ENCODE measurements at regions not wholly inside any gene's neighbourhood (a gene's known extent, or its start where the extent isn't known, plus 50 kb on each side); places are given as distances from the start of the nearest gene placed in this dataset.

- H3K9ac ChIP-seq, result no peak overlapping the region
- no peaks in the 10 kb centered on the region for H3K79me2 ChIP-seq (ENCODE audit: insufficient read depth)
- H2AFZ ChIP-seq, result no peak overlapping the region
- no peak for DNase-seq
- H3K4me2 ChIP-seq (ENCODE audit: unreplicated experiment), result no peak overlapping the region
- no peak for TF ChIP-seq EZH2phosphoT487 (IDR thresholded peaks at IDR 0.05; ENCODE audit: insufficient read depth, low read depth)
- no peak for TF ChIP-seq EZH2 (IDR thresholded peaks at IDR 0.05; ENCODE audit: insufficient read depth, poor library complexity, severe bottlenecking)
- WGBS, 2 experiments (ENCODE audit: low coverage in 1 of 2, low lambda C conversion rate in 2 of 2, missing lambda C conversion rate in 2 of 2), result 14 to 18% methylated on average over 3 of the region's 3 CpGs
- no peaks in the 10 kb centered on the region for H3K4me1 ChIP-seq (ENCODE audit: insufficient read depth)
- H3F3A ChIP-seq (ENCODE audit: insufficient read depth), result no peaks in the 10 kb centered on the region
- no peaks in the 10 kb centered on the region for H4K20me1 ChIP-seq (ENCODE audit: insufficient read depth)
- no peak overlapping the region for H3K4me3 ChIP-seq
- no peaks in the 10 kb centered on the region for H3K36me3 ChIP-seq (ENCODE audit: low read depth)
- in situ Hi-C loops (cut with MboI), result no loop called here
- H3K9me2 ChIP-seq (ENCODE audit: insufficient read depth), result no peaks in the 10 kb centered on the region
- peaks cover 3% of the 10 kb centered on the region for H3K9me3 ChIP-seq (ENCODE audit: low read depth)
- H3K27me3 ChIP-seq (replicated peaks; ENCODE audit: insufficient read depth), result no peaks in the 10 kb centered on the region
- no peak overlapping the region for H3K27ac ChIP-seq
Observed at GRCh38 chr2:167794554-167795255, 452.7 kb downstream of the STK39 start.

GRCh38 chr2:167793725-167794124 is 453.7 kb downstream of the STK39 start:
- in situ Hi-C loops (cut with MboI), result no loop called here
- no peaks in the 10 kb centered on the region for H3K27me3 ChIP-seq (replicated peaks; ENCODE audit: insufficient read depth)

GRCh38 chr2:167792126-167792525 is 455.3 kb downstream of the STK39 start:
- WGBS, 2 experiments (ENCODE audit: low coverage in 1 of 2, low lambda C conversion rate in 2 of 2, missing lambda C conversion rate in 2 of 2), result 63 to 75% methylated on average over 1 of the region's 1 CpG
- Histone ChIP-seq H3K4me3 (no peak overlapping the region), H3F3A (ENCODE audit: insufficient read depth) (no peaks in the 10 kb centered on the region), H3K36me3 (ENCODE audit: low read depth) (no peaks in the 10 kb centered on the region), H3K4me2 (ENCODE audit: unreplicated experiment) (no peak overlapping the region), H4K20me1 (ENCODE audit: insufficient read depth) (no peaks in the 10 kb centered on the region), H3K27me3 (replicated peaks; ENCODE audit: insufficient read depth) (no peaks in the 10 kb centered on the region), H3K4me1 (ENCODE audit: insufficient read depth) (no peaks in the 10 kb centered on the region), H3K9me3 (ENCODE audit: low read depth) (peaks cover 3% of the 10 kb centered on the region), H2AFZ (no peak overlapping the region), H3K9ac (no peak overlapping the region), H3K27ac (no peak overlapping the region), H3K79me2 (ENCODE audit: insufficient read depth) (no peaks in the 10 kb centered on the region), H3K9me2 (ENCODE audit: insufficient read depth) (no peaks in the 10 kb centered on the region)
- no peak for DNase-seq
- no peak for TF ChIP-seq EZH2phosphoT487 (IDR thresholded peaks at IDR 0.05; ENCODE audit: insufficient read depth, low read depth)
- TF ChIP-seq EZH2 (IDR thresholded peaks at IDR 0.05; ENCODE audit: insufficient read depth, poor library complexity, severe bottlenecking), result no peak
- in situ Hi-C loops (cut with MboI), result no loop called here

More at GRCh38 chr2:167793725-167794124, 453.7 kb downstream of the STK39 start:
- no peaks in the 10 kb centered on the region for H3K36me3 ChIP-seq (ENCODE audit: low read depth)
- H3F3A ChIP-seq (ENCODE audit: insufficient read depth), result no peaks in the 10 kb centered on the region
- H3K4me2 ChIP-seq (ENCODE audit: unreplicated experiment), result no peak overlapping the region
- no peaks in the 10 kb centered on the region for H3K79me2 ChIP-seq (ENCODE audit: insufficient read depth)
- no peak overlapping the region for H3K27ac ChIP-seq
- no peak overlapping the region for H3K4me3 ChIP-seq
- no peaks in the 10 kb centered on the region for H3K4me1 ChIP-seq (ENCODE audit: insufficient read depth)
- no peaks in the 10 kb centered on the region for H3K9me2 ChIP-seq (ENCODE audit: insufficient read depth)
- TF ChIP-seq EZH2 (IDR thresholded peaks at IDR 0.05; ENCODE audit: insufficient read depth, poor library complexity, severe bottlenecking), result no peak
- TF ChIP-seq EZH2phosphoT487 (IDR thresholded peaks at IDR 0.05; ENCODE audit: insufficient read depth, low read depth), result no peak
- H2AFZ ChIP-seq, result no peak overlapping the region
- peaks cover 3% of the 10 kb centered on the region for H3K9me3 ChIP-seq (ENCODE audit: low read depth)
- 48 to 56% methylated on average over 3 of the region's 3 CpGs for WGBS, 2 experiments (ENCODE audit: low coverage in 1 of 2, low lambda C conversion rate in 2 of 2, missing lambda C conversion rate in 2 of 2)
- no peak for DNase-seq
- H3K9ac ChIP-seq, result no peak overlapping the region
- no peaks in the 10 kb centered on the region for H4K20me1 ChIP-seq (ENCODE audit: insufficient read depth)

DNA sequence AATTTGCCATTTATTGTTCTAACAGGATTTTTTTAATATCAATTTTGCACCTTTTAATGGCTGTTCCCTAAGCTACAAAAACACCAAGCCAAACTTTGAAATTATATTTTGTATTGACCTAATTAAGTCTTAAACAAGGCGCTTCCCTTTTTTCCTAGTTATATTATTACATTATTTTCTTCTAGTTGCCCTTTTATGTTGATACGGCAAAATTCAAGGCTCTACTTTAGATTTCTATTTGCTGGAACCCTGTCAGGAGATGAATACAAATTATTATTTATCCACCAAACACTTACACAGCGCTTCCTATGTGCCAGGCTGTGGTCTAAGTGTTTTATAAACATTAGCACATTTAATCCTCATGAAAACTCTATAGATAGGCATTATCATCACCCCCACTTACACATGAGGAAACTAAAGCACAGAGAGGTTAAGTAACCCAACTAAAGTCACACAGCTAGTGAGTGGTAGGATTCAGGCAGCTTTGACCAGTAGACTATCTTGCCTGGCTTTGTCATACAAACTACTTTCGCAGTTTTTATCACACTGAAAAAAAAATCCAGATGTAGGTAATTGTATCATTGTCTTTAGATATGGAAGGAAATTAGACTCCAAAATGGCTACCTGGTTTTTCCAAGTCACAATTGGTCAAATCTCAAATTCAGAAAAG is 456.5 kb downstream of the STK39 start:
- in situ Hi-C loops (cut with MboI), result no loop called here
- H3K9ac ChIP-seq, result no peak overlapping the region
- no peaks in the 10 kb centered on the region for H3K27me3 ChIP-seq (replicated peaks; ENCODE audit: insufficient read depth)
- no peaks in the 10 kb centered on the region for H3K4me1 ChIP-seq (ENCODE audit: insufficient read depth)
- no peaks in the 10 kb centered on the region for H3K79me2 ChIP-seq (ENCODE audit: insufficient read depth)
- no peak overlapping the region for H3K4me2 ChIP-seq (ENCODE audit: unreplicated experiment)
- TF ChIP-seq EZH2phosphoT487 (IDR thresholded peaks at IDR 0.05; ENCODE audit: insufficient read depth, low read depth) (no peak), EZH2 (IDR thresholded peaks at IDR 0.05; ENCODE audit: insufficient read depth, poor library complexity, severe bottlenecking) (no peak)
- no peak for DNase-seq
- H2AFZ ChIP-seq, result no peak overlapping the region
- no peaks in the 10 kb centered on the region for H3F3A ChIP-seq (ENCODE audit: insufficient read depth)
- WGBS, 2 experiments (ENCODE audit: low coverage in 1 of 2, low lambda C conversion rate in 2 of 2, missing lambda C conversion rate in 2 of 2), result 51 to 58% methylated on average over 4 of the region's 4 CpGs
- H3K4me3 ChIP-seq, result no peak overlapping the region
- no peaks in the 10 kb centered on the region for H4K20me1 ChIP-seq (ENCODE audit: insufficient read depth)
- no peaks in the 10 kb centered on the region for H3K9me2 ChIP-seq (ENCODE audit: insufficient read depth)
- no peaks in the 10 kb centered on the region for H3K9me3 ChIP-seq (ENCODE audit: low read depth)
- no peak overlapping the region for H3K27ac ChIP-seq
- no peaks in the 10 kb centered on the region for H3K36me3 ChIP-seq (ENCODE audit: low read depth)

Data from GM23248 (cell line).